ENCODE measurements at regions not wholly inside any gene's neighbourhood (a gene's known extent, or its start where the extent isn't known, plus 50 kb on each side); places are given as distances from the start of the nearest gene placed in this dataset.

- FAIRE-seq, result no peak
- no peak for DNase-seq (ENCODE audit: low spot score)
Observed at GRCh38 chr4:138859254-138859653, 156.3 kb upstream of the NOCT start.

- FAIRE-seq (no peak), DNase-seq (ENCODE audit: low spot score) (no peak)
Observed at GRCh38 chr4:138858419-138858818, 157.2 kb upstream of the NOCT start.

GRCh38 chr4:138857416-138857815 is 158.2 kb upstream of the NOCT start:
- no peak for FAIRE-seq
- DNase-seq (ENCODE audit: low spot score), result no peak

GRCh38 chr4:138852681-138853080 is 162.9 kb upstream of the NOCT start:
- no peak for DNase-seq (ENCODE audit: low spot score)
- FAIRE-seq, result no peak

- DNase-seq (ENCODE audit: low spot score) (peak; percentile 31), FAIRE-seq (no peak)
Observed at GRCh38 chr4:138851391-138852335, 163.9 kb upstream of the NOCT start.

- DNase-seq (ENCODE audit: low spot score) (no peak), FAIRE-seq (no peak)
Observed at GRCh38 chr4:138845664-138846063, 169.9 kb upstream of the NOCT start.

- DNase-seq (ENCODE audit: low spot score), result no peak
- FAIRE-seq, result no peak
Observed at GRCh38 chr4:138845054-138845453, 170.5 kb upstream of the NOCT start.

- FAIRE-seq, result no peak
- DNase-seq (ENCODE audit: low spot score), result no peak
Observed at GRCh38 chr4:138843616-138844015, 172.0 kb upstream of the NOCT start.

- no peak for FAIRE-seq
- no peak for DNase-seq (ENCODE audit: low spot score)
Observed at GRCh38 chr4:138841343-138841742, 174.2 kb upstream of the NOCT start.

- DNase-seq (ENCODE audit: low spot score) (no peak), FAIRE-seq (no peak)
Observed at GRCh38 chr4:138838251-138838650, 177.3 kb upstream of the NOCT start.

GRCh38 chr4:138835832-138836533 is 179.6 kb upstream of the NOCT start:
- FAIRE-seq (no peak), DNase-seq (ENCODE audit: low spot score) (no peak)

- DNase-seq (ENCODE audit: low spot score), result no peak
- FAIRE-seq, result no peak
Observed at GRCh38 chr4:138833974-138834373, 181.6 kb upstream of the NOCT start.

GRCh38 chr4:138832563-138832962 is 183.0 kb upstream of the NOCT start:
- FAIRE-seq (no peak), DNase-seq (ENCODE audit: low spot score) (no peak)

GRCh38 chr4:138831948-138832347 is 183.6 kb upstream of the NOCT start:
- DNase-seq (ENCODE audit: low spot score) (no peak), FAIRE-seq (no peak)

- FAIRE-seq, result no peak
- no peak for DNase-seq (ENCODE audit: low spot score)
Observed at GRCh38 chr4:138828926-138829325, 186.7 kb upstream of the NOCT start.

- FAIRE-seq (no peak), DNase-seq (ENCODE audit: low spot score) (no peak)
Observed at GRCh38 chr4:138826754-138827153, 188.8 kb upstream of the NOCT start.

GRCh38 chr4:138826322-138826721 is 189.3 kb upstream of the NOCT start:
- FAIRE-seq, result no peak
- DNase-seq (ENCODE audit: low spot score), result no peak

- FAIRE-seq, result no peak
- DNase-seq (ENCODE audit: low spot score), result no peak
Observed at GRCh38 chr4:138821331-138821730, 194.2 kb upstream of the NOCT start.

- no peak for DNase-seq (ENCODE audit: low spot score)
- no peak for FAIRE-seq
Observed at GRCh38 chr4:138816875-138817274, 198.7 kb upstream of the NOCT start.

- DNase-seq (ENCODE audit: low spot score) (no peak), FAIRE-seq (no peak)
Observed at GRCh38 chr4:138815811-138816210, 199.8 kb upstream of the NOCT start.

- DNase-seq (ENCODE audit: low spot score) (no peak), FAIRE-seq (no peak)
Observed at GRCh38 chr4:138805736-138806135, 209.8 kb upstream of the NOCT start.

GRCh38 chr4:138804711-138805110 is 210.9 kb upstream of the NOCT start:
- DNase-seq (ENCODE audit: low spot score), result no peak
- no peak for FAIRE-seq

GRCh38 chr4:138803051-138803450 is 212.5 kb upstream of the NOCT start:
- FAIRE-seq (no peak), DNase-seq (ENCODE audit: low spot score) (no peak)

Measured in urothelium cell line (cell line).